ENCODE measurements at regions not wholly inside any gene's neighbourhood (a gene's known extent, or its start where the extent isn't known, plus 50 kb on each side); places are given as distances from the start of the nearest gene placed in this dataset.

DNA sequence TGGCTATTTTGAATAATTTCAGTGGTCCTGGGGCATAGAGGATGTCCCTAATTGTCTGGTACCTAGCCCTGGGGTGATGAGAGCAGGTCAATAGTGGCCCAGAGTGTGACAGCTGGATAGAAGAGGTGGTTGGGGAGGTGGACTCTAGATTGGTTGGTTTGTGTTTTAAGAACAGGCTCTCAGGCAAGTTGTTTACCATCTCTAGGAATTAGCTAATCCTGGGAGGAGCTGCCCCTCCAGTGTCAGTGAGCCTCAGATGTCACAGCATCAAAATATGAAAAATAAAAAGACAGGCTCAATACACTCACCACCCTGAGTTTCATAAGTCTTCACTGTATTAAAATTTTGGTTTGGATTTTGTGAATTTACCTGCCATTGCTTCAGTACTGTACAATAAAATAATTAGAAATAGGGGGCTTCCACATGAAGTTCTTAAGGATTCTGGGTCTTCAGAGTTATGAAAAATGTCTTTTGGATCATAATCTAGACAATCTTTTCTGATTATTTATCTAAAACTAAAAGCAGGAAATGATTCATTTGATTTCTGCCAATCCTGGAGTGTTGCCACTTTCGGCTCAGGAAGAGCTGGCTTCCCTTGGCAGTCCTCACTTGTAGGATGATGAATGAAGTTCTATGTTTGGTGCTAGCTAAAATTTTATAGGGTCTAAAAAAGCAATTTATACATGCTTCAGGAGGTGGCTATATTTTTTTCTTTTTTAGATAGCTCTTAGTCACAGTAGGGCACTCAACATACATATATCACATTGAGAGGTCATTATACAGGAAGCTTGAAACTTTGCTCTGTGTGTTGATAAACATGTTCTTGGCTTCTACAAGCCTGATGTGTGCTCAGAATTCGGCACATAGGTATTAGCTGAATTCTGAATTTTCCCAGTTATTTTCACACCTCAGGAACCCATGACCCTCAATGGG lies 395.1 kb downstream of the RAB28 start (continued):
- TF ChIP-seq SUZ12 (IDR thresholded peaks at IDR 0.05; ENCODE audit: low read length) (no peak), RXRA (IDR thresholded peaks at IDR 0.05; ENCODE audit: insufficient read depth, low read depth, low read length) (no peak), FOSL1 (IDR thresholded peaks at IDR 0.05; ENCODE audit: insufficient read depth, low read depth, low read length) (no peak)
